ENCODE measurements at regions not wholly inside any gene's neighbourhood (a gene's known extent, or its start where the extent isn't known, plus 50 kb on each side); places are given as distances from the start of the nearest gene placed in this dataset.

DNA sequence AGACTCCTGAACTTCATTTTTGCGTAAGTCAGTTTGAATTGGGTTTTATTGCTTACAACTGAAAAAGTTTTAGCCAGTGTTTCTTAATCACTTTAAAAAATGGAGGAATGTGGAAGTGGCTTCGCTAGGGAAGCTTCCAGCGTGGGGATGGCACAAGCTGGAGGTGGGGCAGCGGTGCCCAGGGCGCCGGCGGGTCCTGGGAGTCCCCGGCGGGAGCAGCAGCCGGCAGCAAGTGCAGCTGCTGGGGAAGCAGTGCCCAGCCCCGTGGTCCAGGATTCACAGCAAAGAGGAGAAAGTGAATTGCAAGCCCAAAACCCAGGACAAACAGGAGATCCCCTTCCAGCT lies 301.8 kb upstream of the PROK2 start:
- no peak overlapping the region for H3K4me2 ChIP-seq
- ChIA-PET POLR2A (ENCODE audit: unreplicated experiment) (no interaction called here), CTCF (no interaction called here)
- no peak for TF ChIP-seq EZH2 (IDR thresholded peaks at IDR 0.05; ENCODE audit: low read depth)
- TF ChIP-seq CTCF (conservative IDR thresholded peaks at IDR 0.05), result no peak
- H3K27ac ChIP-seq, result no peak overlapping the region
- no peaks in the 10 kb centered on the region for H3K9me3 ChIP-seq (ENCODE audit: insufficient read depth, low read depth)
- no peak for DNase-seq
- H3K9me2 ChIP-seq (ENCODE audit: insufficient read depth), result no peaks in the 10 kb centered on the region
- H3K27me3 ChIP-seq (ENCODE audit: insufficient read depth, low read depth), result no peaks in the 10 kb centered on the region
- no peaks in the 10 kb centered on the region for H4K20me1 ChIP-seq (ENCODE audit: insufficient read depth)
- H3K4me3 ChIP-seq, result no peak overlapping the region
- BruUV-seq (replicated peaks), result no TSS peak
- H3K4me1 ChIP-seq (replicated peaks; ENCODE audit: insufficient read depth), result no peaks in the 10 kb centered on the region
- no peaks in the 10 kb centered on the region for H3F3A ChIP-seq (ENCODE audit: insufficient read depth, low read depth)
- no peaks in the 10 kb centered on the region for H3K36me3 ChIP-seq (ENCODE audit: low read depth)
- intact Hi-C loops (cut with micrococcal nuclease; ENCODE audit: unreplicated experiment), result no loop called here
- H2AFZ ChIP-seq, result no peak overlapping the region
- no peaks in the 10 kb centered on the region for H3K79me2 ChIP-seq (ENCODE audit: low read depth)

GRCh38 chr3:72086042-72086742 lies 301.2 kb upstream of the PROK2 start:
- POLR2A ChIA-PET (ENCODE audit: unreplicated experiment), result no interaction called here
- CTCF ChIA-PET, result no interaction called here
- no peaks in the 10 kb centered on the region for H3K36me3 ChIP-seq (ENCODE audit: low read depth)

DNA sequence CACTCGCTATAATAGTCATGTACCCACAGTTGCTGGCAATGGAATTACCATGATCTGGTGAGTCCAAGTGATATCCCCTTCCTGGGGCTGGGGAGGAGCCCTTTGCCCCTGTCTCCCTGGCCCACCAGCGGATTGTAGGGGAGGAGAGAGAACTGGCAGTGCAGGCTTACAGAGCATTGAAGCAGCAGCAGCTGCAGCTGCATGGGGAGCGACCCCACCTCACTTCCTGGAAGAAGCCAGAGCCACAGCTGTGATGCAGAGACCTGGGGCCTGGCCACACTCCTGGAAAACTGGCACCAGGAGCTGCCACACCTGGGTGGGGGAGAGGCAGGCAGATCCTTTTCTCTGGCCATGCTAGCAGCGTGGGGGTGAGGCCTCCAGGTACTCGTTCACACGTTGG lies 300.1 kb upstream of the PROK2 start:
- Histone ChIP-seq H3K9me2 (ENCODE audit: insufficient read depth) (no peaks in the 10 kb centered on the region), H3K27ac (no peak overlapping the region), H3K27me3 (ENCODE audit: insufficient read depth, low read depth) (no peaks in the 10 kb centered on the region), H3F3A (ENCODE audit: insufficient read depth, low read depth) (no peaks in the 10 kb centered on the region), H3K4me2 (no peak overlapping the region), H3K4me3 (no peak overlapping the region), H3K79me2 (ENCODE audit: low read depth) (no peaks in the 10 kb centered on the region), H3K4me1 (replicated peaks; ENCODE audit: insufficient read depth) (no peaks in the 10 kb centered on the region), H3K9me3 (ENCODE audit: insufficient read depth, low read depth) (no peaks in the 10 kb centered on the region), H2AFZ (no peak overlapping the region), H4K20me1 (ENCODE audit: insufficient read depth) (no peaks in the 10 kb centered on the region), H3K36me3 (ENCODE audit: low read depth) (no peaks in the 10 kb centered on the region)
- POLR2A ChIA-PET (ENCODE audit: unreplicated experiment), result no interaction called here
- no TSS peak for BruUV-seq (replicated peaks)
- no peak for DNase-seq
- intact Hi-C loops (cut with micrococcal nuclease; ENCODE audit: unreplicated experiment), result no loop called here
- CTCF ChIA-PET, result no interaction called here
- no peak for TF ChIP-seq CTCF (conservative IDR thresholded peaks at IDR 0.05)
- TF ChIP-seq EZH2 (IDR thresholded peaks at IDR 0.05; ENCODE audit: low read depth), result no peak

More at GRCh38 chr3:72086042-72086742, 301.2 kb upstream of the PROK2 start:
- TF ChIP-seq EZH2 (IDR thresholded peaks at IDR 0.05; ENCODE audit: low read depth) (no peak), CTCF (conservative IDR thresholded peaks at IDR 0.05) (no peak)
- no peak overlapping the region for H3K27ac ChIP-seq
- no peak for DNase-seq
- no peaks in the 10 kb centered on the region for H3K4me1 ChIP-seq (replicated peaks; ENCODE audit: insufficient read depth)
- no peaks in the 10 kb centered on the region for H3K79me2 ChIP-seq (ENCODE audit: low read depth)
- no peak overlapping the region for H2AFZ ChIP-seq
- H4K20me1 ChIP-seq (ENCODE audit: insufficient read depth), result no peaks in the 10 kb centered on the region
- H3K9me2 ChIP-seq (ENCODE audit: insufficient read depth), result no peaks in the 10 kb centered on the region
- no peak overlapping the region for H3K4me2 ChIP-seq
- no peak overlapping the region for H3K4me3 ChIP-seq
- H3F3A ChIP-seq (ENCODE audit: insufficient read depth, low read depth), result no peaks in the 10 kb centered on the region
- no peaks in the 10 kb centered on the region for H3K9me3 ChIP-seq (ENCODE audit: insufficient read depth, low read depth)
- intact Hi-C loops (cut with micrococcal nuclease; ENCODE audit: unreplicated experiment), result no loop called here
- BruUV-seq (replicated peaks), result no TSS peak
- H3K27me3 ChIP-seq (ENCODE audit: insufficient read depth, low read depth), result no peaks in the 10 kb centered on the region
